HG03196 (cell line): ENCODE measurements at regions not wholly inside any gene's neighbourhood (a gene's known extent, or its start where the extent isn't known, plus 50 kb on each side); places are given as distances from the start of the nearest gene placed in this dataset.
"Not testable (repeated sequence)": the region's sequence is repeated elsewhere in the genome, so short reads cannot be mapped to it uniquely, and the experiment has no call there.

Experiments
- ATAC-seq: cut with Tn5 transposase; IDR thresholded peaks from one replicate; pipeline ENCODE4 v1.9.1; 2021; ENCODE audit not compliant: unreplicated experiment

DNA sequence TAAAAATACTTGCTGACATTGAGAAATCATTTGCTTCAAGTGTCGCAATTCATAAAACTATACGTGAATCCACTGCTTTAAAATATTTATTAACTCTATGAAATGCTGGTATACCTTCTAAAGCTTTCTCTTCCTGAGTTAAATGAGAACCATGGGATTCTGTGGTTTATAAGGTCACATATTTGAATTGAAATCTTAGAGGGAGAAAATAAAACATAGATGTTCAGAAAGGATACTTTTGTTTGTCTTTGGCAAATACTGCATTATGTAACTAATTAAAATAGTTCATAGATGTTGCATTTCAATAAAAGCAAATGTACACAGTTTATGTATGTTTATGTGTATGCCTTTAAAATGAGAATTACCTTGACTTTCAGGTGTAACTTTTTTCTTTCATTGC lies 250.1 kb downstream of the FAM170A start:
- no peak for ATAC-seq

DNA sequence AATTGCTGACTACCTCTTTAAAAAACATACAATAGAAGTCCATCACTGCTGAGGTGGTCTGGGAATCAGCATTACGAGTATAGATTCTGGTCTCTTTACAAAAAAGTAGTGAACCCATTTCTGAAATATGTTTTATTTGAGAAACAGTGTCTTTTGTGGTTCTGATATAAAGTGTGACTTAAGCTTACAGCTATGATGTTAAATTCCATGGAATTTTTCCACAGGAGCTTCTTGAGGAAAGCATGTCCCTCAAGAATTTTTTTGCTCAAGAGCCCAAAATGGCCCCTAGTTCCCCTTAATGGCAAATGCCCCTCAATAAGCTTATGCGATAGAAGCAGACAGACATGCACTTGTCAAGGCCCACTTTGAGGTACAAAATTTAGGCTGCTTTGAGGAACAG lies 265.7 kb downstream of the FAM170A start:
- no peak for ATAC-seq

DNA sequence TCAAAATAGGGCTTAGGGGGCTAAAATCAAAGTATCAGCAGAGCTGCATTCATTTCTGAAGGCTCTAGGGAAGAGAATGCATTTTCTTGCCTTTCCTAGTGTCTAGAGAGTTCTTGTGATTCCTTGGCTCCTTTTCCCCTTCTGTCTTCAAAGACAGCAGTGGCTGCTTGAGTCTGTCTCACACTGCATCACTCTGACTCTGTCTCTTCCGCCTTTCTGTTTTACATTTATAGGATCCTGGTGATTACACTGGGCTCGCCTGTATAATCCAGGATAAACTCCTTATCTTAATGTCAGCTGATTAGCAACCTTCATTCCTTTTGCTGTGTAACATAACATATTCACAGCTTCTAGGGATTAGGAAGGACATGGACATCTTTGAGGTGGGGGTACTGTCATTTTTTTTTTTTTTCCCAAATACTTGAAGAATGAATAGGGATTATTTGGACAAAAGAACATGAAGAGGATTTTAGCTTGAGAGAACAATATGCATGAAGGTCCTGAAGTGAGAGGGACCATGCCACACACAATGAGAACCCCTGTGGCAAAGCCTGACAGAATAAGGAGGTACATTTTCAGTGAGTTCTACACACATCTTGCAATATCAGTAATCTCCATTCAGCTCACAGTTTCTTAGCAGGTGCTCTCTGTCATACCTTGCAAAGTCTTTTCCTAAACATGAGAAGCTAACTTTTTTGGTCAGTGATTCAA lies 267.6 kb downstream of the FAM170A start:
- ATAC-seq: no peak

DNA sequence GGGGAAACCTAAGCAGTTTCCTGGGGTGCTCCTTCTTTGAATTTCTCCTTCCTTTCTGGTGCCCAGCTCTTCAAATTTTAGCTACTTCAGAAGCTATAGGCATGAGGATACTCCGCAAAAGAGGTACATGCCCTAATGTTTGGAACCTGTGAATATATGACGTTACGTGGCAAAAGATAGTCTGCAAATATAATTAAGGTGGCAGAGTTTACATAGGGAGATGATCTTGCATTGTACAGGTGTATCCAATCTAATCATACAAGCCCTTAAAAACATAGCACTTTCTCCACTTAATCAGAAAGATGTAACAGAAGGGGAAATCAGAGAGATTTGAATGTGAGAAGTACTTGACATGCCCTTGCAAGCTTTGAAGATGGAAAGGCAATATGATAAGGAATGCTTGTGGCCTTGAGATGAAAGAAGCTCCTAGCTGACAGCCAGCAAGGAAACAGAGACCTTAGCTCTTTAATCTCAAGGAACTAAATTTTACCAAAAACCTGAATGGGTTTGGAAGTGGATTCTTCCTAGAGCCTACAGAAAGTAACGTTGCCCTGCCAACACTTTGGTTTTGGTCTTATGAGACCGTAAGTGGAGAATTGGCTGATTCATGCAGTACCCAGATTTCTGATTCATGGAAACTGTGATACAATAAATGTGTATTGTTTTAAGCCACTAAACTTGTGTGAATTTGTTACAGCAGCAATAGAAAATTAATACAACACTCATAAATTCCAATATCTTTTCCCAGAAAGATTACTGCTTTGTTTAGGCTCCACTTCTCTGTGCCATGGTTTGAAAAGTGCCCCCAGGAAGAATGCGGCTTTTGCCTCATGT lies 268.4 kb downstream of the FAM170A start:
- no peak for ATAC-seq

DNA sequence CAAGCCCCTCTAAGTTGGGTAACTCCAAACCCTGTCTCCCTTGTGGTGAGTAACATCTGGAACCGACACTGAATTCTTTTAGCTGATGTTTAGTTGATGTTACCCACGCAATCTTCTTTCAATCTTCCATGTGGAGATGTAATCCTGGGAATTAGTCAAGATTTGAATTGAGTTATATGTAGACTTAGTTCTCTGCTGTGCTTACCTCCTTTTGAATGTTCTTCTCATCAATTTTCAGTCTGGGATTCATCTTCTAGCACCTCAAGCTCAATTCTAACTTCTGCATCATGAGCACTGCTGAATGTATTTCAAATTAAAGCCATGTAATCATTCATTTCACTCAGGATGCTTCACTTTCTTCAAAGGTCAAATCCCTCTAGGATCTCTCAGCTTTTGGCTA lies 270.6 kb downstream of the FAM170A start:
- no peak for ATAC-seq

DNA sequence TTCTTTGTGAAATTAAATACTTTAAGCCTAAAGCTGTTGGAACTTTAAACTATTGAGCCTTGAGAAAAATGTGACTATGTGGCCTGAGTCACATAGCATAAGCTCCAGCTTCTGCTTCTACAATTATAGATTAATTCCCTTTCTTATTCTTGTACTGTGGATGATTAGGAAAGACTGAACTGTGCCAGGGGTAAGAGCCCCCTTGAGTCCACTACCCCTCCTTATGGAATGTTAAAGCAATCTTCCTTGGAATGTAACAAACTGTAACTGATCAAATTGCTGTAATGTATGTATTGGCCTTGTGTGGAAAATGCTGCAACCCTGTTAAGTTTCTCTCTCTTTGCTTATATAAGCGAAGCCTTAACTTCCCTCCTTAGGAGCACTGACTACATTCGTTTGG lies 273.2 kb downstream of the FAM170A start:
- ATAC-seq: no peak

DNA sequence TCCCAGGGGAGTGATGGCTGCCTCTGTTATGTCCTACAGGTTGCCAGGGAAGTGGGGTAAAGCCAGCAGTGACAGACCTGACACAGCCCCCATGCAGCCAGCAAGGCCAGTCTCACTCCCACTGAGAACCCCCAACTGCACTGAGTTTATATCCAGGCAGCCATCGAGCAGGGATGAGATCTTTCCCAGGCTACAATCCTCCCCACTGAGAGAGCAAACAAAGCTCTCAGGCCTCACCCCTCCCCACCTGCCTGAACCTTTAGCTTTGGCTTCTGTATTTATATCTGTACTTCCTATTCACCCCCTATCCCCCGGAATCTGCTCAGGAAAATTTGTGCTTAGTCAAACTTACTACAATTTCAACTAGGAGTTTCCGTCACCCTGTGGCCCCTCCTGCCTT lies 284.1 kb downstream of the FAM170A start:
- no peak for ATAC-seq

DNA sequence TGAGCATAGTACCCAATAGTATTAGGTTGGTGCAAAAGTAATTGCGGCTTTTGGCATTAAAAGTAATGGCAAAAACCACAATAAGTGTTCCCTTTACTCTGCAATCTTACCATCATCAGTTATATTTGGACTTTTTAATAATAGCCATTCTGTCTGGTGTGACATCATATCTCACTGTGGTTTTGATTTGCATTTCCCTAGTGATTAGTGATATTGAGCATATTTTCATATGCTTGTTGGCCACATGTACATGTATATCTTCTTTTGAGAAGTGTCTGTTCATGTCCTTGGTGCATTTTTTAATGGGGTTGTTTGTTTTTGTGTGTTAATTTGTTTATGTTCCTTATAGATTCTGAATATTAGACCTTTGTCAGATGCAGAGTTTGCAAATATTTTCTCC lies 289.9 kb downstream of the FAM170A start:
- no peak for ATAC-seq

DNA sequence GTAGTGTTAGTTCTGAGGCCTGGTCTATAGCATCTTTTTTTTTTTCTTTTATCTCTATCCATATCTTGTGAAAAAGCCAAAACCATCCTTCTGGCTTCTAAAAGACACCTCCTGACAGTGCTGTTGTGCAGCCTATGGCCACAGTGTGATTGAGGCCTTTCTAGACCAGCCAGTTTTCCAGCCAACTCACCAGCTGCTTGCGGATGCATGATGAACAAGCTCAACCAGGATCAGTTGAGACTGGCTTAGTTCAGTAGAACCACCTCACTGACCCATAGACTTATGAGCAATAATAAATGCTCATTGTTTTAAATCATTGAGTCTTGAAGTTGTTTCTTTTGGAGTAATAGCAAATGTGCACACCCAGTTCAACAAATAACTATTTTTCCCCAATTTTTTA lies 296.9 kb downstream of the FAM170A start:
- ATAC-seq: no peak

DNA sequence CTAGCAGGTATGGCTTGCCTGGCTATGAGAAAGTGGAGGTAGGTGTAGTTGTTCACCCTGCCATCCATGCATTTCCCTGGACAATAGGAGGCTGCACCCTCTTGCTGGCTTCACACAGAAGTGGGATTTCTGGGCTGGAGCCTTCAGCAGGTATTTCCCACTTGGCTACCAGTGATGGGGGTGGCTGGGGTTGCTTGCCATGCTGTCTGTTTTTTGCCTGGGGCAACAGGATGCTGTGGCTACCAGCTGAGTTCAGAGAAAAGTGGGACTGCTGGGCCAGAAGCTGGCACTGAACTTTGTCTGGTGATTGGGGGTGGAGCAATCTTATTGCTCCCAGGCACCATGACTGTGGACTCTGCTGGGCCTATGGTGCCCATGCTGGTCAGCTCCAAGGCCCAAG lies 299.6 kb downstream of the FAM170A start:
- no peak for ATAC-seq

DNA sequence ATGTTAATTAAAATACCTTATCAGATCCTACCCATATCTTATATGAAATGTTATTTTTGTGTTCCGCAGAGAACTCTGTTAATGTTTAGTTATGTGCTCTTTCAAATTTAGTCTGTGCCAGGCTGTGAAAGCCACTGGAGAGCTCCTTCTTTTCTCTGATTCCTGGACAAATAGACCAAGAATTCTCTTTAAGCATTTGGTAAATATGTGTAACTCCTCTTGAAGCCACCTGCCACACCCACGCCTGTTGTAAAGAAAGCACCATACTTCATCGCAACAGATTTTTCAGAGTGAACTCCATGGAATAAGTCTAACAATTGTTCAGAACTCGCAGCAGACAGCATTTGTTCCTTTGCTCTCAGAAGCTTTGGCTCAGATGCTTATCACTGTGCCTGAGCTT lies 301.1 kb downstream of the FAM170A start:
- ATAC-seq: no peak

DNA sequence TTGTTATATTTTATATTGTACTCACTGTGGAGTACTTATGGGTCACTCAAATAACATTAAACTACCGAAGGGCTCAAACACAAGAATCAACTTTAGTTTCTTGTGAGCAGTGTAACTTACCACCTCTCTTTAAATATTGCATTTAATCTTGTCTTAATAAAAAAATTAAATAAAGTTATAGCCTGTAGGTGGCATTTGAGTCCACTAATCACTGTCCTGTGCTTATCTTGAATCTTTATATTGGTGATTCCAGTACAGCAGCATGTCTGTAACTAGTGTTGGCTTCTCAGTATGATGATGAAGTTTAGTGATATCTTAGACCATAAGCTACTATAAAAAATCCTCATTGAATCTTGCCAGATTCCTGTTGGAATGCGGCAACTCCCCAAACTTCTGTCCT lies 313.8 kb downstream of the FAM170A start:
- no peak for ATAC-seq

DNA sequence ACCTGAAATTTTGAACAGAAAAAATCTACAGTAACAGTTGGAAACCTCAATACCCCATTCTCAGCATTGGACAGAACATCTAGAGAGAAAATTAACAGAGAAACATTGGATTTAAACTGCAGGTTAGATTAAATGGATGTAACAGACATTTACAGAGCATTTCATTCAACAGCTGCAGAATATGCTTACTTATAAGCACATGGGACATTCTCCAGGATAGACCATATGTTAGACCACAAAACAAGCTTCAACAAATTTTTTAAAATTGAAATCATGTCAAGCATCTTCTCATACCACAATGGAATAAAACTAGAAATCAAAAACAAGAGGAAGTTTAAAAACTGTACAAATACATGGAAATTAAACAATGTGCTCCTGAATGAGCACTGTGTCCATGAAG lies 316.3 kb downstream of the FAM170A start:
- ATAC-seq: no peak

DNA sequence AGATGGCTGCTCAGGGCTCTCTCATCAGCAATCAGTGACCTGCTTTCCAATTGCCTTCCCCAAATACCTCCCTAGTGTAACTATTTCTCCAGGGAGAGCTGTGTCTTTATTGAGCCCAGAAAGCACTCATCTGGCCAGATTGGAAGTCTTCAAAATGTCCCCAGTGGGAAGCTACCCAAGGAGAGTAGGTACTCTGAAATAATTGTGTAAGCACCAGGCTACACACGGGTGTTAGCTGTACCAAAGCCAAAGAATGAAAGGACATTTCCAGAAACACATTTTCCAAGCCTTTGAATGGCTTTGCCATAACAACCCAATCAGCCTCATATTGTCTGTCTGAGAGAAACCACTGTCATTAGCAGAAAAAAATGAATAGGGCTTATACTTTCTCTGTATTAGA lies 318.8 kb downstream of the FAM170A start:
- no peak for ATAC-seq

DNA sequence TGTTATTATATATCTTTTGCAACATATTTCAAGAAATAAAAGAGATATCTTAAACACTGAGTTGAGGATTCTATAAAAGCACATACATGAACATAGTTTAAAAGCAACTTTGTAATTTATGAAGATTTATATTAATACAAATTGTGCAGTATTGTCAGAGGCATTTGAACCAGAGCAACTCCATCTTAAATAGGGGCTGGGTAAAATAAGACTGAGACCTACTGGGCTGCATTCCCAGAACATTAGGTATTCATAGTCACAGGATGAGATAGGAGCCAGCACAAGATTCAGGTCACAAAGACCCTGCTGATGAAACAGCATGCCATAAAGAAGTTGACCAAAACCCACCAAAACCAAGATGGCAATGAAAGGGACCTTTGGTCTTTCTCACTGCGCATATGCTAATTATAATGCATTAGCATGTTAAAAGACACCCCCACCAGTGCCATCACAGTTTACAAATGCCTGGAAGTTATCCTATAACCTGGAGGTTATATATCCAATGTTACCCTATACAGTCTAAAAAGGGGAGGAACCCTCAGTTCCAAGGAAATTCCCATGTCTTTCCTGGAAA lies 320.2 kb downstream of the FAM170A start:
- no peak for ATAC-seq

DNA sequence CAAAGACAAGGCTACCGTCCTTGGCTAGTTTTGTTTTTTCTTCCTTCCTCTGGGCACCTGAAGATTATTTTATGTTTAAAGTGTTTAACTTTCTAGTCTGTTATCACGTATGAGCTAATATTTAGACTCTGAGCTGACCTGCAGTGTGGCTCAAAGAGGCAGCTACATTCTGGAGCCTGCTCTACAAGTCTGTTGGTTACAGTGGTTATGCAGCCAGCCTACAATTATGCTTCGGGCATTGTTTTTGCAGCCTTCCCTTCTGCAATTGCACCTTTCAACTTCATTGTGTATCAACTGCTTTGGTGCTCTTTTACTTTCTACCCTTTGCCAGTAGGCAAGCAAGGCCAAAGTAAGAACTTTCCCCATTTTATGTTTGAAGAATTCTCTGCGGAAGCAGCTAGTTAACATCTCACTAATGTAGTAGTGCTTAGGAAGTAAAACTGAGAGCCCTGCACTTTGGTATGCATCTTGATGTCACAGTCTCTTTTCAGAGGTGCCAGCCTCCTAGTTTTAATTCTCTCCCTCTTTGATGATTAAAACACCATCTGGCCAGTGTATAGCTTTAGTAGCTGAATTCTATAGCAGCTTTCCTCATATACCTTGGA lies 322.1 kb downstream of the FAM170A start:
- ATAC-seq: no peak

DNA sequence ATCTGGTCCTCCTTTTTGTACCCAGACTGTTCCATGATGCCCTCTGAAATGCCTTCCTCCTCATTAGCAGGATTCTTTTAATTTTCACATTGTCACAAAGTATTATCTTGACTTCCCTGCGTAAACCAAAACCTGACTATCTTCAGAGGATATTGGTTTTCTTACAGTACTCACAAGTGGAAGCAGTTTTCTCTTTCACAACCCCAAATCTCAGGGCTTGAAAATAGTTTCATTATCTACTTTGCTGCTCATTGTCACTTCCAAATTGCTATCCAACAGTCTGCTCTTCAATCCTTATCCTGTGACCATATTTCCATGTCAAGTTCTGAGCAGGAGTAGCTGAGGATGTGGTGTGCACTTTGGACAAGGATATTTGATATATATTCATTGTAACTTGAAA lies 324.1 kb downstream of the FAM170A start:
- ATAC-seq: no peak

DNA sequence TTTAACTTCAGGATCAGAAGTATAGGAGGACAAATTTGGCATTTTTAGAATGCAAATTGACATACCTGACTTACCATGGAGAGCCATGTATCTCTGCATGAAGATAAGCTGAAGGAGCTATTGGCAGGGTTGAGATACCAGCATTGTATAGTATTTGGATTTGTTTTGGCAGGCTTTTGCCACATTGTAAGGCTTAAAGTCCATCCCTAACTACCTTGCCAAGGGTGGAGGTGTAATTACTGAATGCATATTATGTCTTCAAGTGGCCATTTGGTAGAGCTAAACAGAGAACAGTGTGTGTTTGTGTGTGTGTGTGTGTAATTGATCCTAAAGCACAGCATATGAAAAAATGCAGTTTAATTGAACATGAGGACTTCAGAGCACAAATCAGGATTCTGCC lies 324.7 kb downstream of the FAM170A start:
- no peak for ATAC-seq

DNA sequence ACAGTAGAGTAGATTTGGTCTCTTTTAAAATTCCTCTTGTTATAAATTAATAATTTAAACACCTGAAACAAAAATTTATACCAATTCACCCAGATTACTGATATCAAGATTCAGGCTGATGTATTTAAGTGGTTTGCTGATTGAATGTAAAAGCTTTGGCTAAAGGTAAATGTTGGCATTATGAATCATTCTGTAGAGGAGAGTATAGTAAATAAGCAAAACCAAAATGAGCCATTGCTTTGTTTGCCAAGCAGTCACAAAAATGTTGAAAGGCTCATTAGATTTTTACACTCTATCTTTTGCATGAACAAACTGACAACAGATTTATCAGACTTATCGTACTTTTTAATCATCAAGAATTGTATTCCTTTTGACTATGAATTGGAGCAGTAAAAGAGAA lies 332.6 kb downstream of the FAM170A start:
- no peak for ATAC-seq

DNA sequence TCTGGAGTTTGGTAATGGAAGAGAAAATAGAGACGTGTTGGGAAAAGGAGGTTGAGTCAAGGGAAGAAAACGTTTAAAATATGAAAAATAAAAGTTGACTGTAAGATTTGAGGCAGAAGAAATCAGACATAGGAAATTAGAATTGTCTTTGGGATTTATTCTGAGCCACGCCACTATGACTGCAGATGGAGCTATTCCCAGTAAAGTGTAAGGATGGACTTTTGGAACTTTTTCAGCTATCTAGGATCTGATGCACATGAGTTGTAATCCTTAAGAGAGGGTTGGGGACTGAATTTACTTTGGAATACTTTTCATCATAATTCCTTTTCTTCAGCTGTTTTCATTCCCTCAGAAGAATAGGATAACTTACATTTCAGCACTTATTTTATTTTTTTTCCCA lies 336.7 kb downstream of the FAM170A start:
- no peak for ATAC-seq

DNA sequence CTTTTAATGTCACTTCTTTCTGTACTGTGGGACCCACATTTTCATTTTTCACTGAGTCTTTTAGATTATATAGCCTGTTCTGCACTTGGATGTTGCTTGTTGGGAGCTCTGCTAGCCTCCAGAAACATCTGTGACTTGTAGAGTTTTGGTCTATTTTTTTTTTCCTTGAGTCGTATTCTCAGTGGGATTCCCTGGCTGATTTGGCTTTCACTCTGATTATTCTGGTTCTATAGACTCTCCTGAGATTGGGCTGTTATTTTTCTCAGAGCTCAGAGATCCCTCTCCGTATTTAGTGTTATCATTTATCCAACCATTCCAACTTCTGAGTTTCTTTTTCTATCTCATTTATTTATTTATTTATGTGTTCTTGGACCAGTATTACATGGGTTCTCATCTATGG lies 339.3 kb downstream of the FAM170A start:
- no peak for ATAC-seq

DNA sequence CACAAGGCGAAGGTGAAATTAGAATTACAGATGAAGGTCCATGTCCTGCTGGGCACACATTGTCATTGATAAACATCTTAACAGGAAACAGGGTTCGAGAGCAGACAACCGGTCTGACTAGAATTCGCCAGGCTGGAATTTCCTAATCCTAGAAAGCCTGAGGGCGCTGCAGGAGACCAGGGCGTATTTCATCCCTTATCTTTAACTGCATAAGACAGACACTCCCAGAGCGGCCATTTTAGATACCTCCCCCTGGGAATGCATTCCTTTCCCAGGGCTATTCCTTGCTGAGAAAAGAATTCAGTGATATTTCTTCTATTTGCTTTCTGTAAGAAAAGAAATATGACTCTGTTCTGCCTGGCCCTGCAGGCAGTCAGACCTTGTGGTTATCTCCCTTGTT lies 357.7 kb downstream of the FAM170A start:
- ATAC-seq: not testable (repeated sequence)
